ENCODE measurements at regions not wholly inside any gene's neighbourhood (a gene's known extent, or its start where the extent isn't known, plus 50 kb on each side); places are given as distances from the start of the nearest gene placed in this dataset.
"Not testable (repeated sequence)": the region's sequence is repeated elsewhere in the genome, so short reads cannot be mapped to it uniquely, and the experiment has no call there.

- H3K36me3 ChIP-seq, result no peaks in the 10 kb centered on the region
- peaks cover 0 to 2% of the 10 kb centered on the region in 2 donors for H3K9me3 ChIP-seq
- TF ChIP-seq CTCF (IDR thresholded peaks at IDR 0.05), result no peak
- ATAC-seq (no peak), DNase-seq (no peak)
- H3K27me3 ChIP-seq, result no peaks in the 10 kb centered on the region
- H3K4me3 ChIP-seq, result no peak overlapping the region
- no peaks in the 10 kb centered on the region for H3K4me1 ChIP-seq
- no peak overlapping the region for H3K27ac ChIP-seq
- intact Hi-C loops (cut with DNase I), result no loop called here
Observed at GRCh38 chr13:108044954-108045353, 170.4 kb downstream of the LIG4 start.

GRCh38 chr13:108042866-108043265 lies 172.5 kb downstream of the LIG4 start:
- intact Hi-C loops (cut with DNase I), result not testable (repeated sequence)

GRCh38 chr13:108037348-108037747 lies 178.0 kb downstream of the LIG4 start:
- no peaks in the 10 kb centered on the region for H3K36me3 ChIP-seq
- no peaks in the 10 kb centered on the region for H3K27me3 ChIP-seq
- no peak for DNase-seq
- H3K9me3 ChIP-seq, result peaks cover 0 to 2% of the 10 kb centered on the region in 2 donors
- intact Hi-C loops (cut with DNase I), result no loop called here
- H3K27ac ChIP-seq, result no peak overlapping the region
- no peak for ATAC-seq
- TF ChIP-seq CTCF (IDR thresholded peaks at IDR 0.05), result no peak
- H3K4me1 ChIP-seq, result no peaks in the 10 kb centered on the region
- no peak overlapping the region for H3K4me3 ChIP-seq

More at GRCh38 chr13:108042866-108043265, 172.5 kb downstream of the LIG4 start:
- H3K4me1 ChIP-seq, H3K36me3 ChIP-seq, H3K27me3 ChIP-seq, H3K9me3 ChIP-seq, H3K4me3 ChIP-seq, H3K27ac ChIP-seq, DNase-seq, ATAC-seq: not testable (repeated sequence)

- no peaks in the 10 kb centered on the region for H3K36me3 ChIP-seq
- no peaks in the 10 kb centered on the region for H3K4me1 ChIP-seq
- DNase-seq, result no peak
- TF ChIP-seq CTCF (IDR thresholded peaks at IDR 0.05), result no peak
- intact Hi-C loops (cut with DNase I), result no loop called here
- H3K4me3 ChIP-seq, result no peak overlapping the region
- ATAC-seq, result no peak
- no peak overlapping the region for H3K27ac ChIP-seq
- no peaks in the 10 kb centered on the region for H3K27me3 ChIP-seq
- H3K9me3 ChIP-seq, result no peaks in the 10 kb centered on the region
Observed at GRCh38 chr13:108036411-108036932, 178.9 kb downstream of the LIG4 start.

GRCh38 chr13:108034909-108035410 lies 180.4 kb downstream of the LIG4 start:
- H3K36me3 ChIP-seq, result no peaks in the 10 kb centered on the region
- H3K4me3 ChIP-seq, result no peak overlapping the region
- TF ChIP-seq CTCF (IDR thresholded peaks at IDR 0.05), result no peak
- no peaks in the 10 kb centered on the region for H3K9me3 ChIP-seq
- intact Hi-C loops (cut with DNase I), result no loop called here
- H3K27ac ChIP-seq, result no peak overlapping the region
- ATAC-seq (no peak), DNase-seq (no peak)
- no peaks in the 10 kb centered on the region for H3K27me3 ChIP-seq
- no peaks in the 10 kb centered on the region for H3K4me1 ChIP-seq

Measured in left lung (tissue), 4 donors.